Activated effector memory CD4-positive, alpha-beta T cell treated with anti-CD3 and anti-CD28 coated beads, Interleukin-2, amount 50 U/mL, for 16 hours (primary cell): ENCODE measurements at regions not wholly inside any gene's neighbourhood (a gene's known extent, or its start where the extent isn't known, plus 50 kb on each side); places are given as distances from the start of the nearest gene placed in this dataset.
"Not testable (repeated sequence)": the region's sequence is repeated elsewhere in the genome, so short reads cannot be mapped to it uniquely, and the experiment has no call there.

ENCODE experiments used
- DNase-seq: peaks from one replicate; pipeline ENCODE4 v3.0.0-alpha.2; 2020

- not testable (repeated sequence) for DNase-seq
Measured at GRCh38 chr1:143424491-143425032, 547.2 kb downstream of the FAM72C start.

DNA sequence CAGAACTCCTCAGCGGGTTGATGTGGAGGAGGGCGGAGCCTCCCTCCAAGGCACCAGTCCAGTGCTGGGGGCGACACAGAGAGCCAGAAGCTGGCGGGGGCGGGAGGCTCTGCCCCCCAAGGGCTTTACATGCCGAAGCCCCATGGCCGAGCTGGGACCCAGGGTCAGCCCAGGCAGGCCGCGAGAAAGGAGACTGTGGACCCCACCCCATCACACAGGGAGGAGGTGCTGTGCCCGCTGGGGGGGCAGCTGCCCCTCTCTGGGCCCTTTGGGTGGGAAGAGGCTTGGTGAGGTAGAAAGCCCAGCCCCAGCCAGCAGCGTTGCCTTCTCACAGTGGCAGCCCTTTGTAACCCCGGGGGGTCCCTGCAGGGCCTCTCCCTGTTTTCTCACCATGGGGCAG, 548.0 kb downstream of the FAM72C start:
- DNase-seq = not testable (repeated sequence)

- peak; percentile 17 for DNase-seq
Measured at GRCh38 chr1:143421290-143421689, 550.5 kb downstream of the FAM72C start.
